ENCODE measurements at regions not wholly inside any gene's neighbourhood (a gene's known extent, or its start where the extent isn't known, plus 50 kb on each side); places are given as distances from the start of the nearest gene placed in this dataset.

- TF ChIP-seq CTCF (IDR thresholded peaks at IDR 0.05; ENCODE audit: poor library complexity) (no peak), EZH2 (IDR thresholded peaks at IDR 0.05; ENCODE audit: borderline replicate concordance) (no peak), EZH2phosphoT487 (IDR thresholded peaks at IDR 0.05; ENCODE audit: low read depth, severe bottlenecking, unreplicated experiment) (no peak)
These were observed 556.2 kb upstream of the DSEL start for GRCh38 chr18:68072744-68073143.

Data from hepatocyte (in vitro differentiated cells).